ENCODE measurements at regions not wholly inside any gene's neighbourhood (a gene's known extent, or its start where the extent isn't known, plus 50 kb on each side); places are given as distances from the start of the nearest gene placed in this dataset.

DNA sequence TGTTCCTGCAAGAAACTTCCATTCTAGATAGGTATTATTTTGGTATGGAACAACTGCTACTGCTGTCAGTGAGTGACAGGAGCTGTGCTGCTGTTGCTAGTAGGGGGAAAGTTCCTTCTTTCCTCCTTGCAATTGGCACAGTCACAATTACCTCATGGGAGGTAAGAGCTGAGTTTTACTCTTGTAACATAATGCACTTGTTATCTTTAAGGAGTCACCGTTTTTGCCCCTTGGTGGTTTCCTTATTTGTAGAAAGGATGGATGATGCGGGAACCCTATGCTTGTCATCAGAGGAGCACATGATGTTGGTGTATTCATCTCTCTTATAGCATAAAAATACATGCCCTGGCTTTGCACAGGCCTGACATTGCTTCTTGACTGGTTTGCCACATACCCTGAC is 234.7 kb upstream of the NPY start:
- no peak overlapping the region for H3K27ac ChIP-seq
- peaks cover under 1% of the 10 kb centered on the region for H3K27me3 ChIP-seq
- WGBS, 2 donors (ENCODE audit: low coverage in 1 of 2): 65 to 90% methylated on average over 2 of the region's 2 CpGs
- DNase-seq: no peak
- H3K9me3 ChIP-seq: no peaks in the 10 kb centered on the region
- TF ChIP-seq POLR2A (IDR thresholded peaks at IDR 0.05): no peak
- TF ChIP-seq POLR2AphosphoS5 (IDR thresholded peaks at IDR 0.05): no peak
- TF ChIP-seq EP300 (IDR thresholded peaks at IDR 0.05; ENCODE audit: low read depth): no peak
- TF ChIP-seq, protein P1, sequence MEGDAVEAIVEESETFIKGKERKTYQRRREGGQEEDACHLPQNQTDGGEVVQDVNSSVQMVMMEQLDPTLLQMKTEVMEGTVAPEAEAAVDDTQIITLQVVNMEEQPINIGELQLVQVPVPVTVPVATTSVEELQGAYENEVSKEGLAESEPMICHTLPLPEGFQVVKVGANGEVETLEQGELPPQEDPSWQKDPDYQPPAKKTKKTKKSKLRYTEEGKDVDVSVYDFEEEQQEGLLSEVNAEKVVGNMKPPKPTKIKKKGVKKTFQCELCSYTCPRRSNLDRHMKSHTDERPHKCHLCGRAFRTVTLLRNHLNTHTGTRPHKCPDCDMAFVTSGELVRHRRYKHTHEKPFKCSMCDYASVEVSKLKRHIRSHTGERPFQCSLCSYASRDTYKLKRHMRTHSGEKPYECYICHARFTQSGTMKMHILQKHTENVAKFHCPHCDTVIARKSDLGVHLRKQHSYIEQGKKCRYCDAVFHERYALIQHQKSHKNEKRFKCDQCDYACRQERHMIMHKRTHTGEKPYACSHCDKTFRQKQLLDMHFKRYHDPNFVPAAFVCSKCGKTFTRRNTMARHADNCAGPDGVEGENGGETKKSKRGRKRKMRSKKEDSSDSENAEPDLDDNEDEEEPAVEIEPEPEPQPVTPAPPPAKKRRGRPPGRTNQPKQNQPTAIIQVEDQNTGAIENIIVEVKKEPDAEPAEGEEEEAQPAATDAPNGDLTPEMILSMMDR (IDR thresholded peaks at IDR 0.05): no peak
- in situ Hi-C loops (cut with MboI; ENCODE audit: low pct_ligation_motif_present in 1 of 4, low pct_unique_long_range_greater_than_20kb in 1 of 4, low sequenced_read_pairs in 3 of 4): no loop called here
- no peak overlapping the region for H3K4me3 ChIP-seq
- no peaks in the 10 kb centered on the region for H3K36me3 ChIP-seq
- no peaks in the 10 kb centered on the region for H3K4me1 ChIP-seq
- intact Hi-C loops (cut with DNase I; ENCODE audit: low total_unique reads): no loop called here

DNA sequence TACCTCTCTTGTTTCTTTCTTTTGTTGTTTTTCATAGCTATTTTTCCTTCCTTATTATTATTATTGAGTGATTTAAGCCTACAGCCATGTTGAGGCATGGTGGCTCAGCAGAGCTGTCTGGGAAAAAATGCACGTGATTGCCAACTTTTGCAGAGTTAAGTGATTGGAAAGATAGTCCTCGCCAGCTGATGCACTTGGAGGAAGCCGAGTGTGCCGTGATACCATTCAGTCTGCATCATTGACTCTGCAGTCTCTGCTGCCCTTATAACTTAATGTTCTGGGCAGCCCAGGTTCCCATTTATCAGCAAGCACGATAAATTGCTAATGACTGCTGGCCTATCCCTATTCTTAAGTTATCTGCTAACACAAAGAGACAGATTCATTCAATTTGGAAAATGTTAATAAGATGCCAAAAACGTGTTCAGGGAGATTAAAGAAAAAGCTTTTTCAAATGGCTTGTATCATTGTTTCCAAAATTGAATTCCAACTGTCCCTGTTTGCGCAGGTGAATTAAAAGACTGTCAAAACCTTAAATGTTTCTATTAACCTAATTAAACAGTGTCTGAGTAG is 232.9 kb upstream of the NPY start:
- intact Hi-C loops (cut with DNase I; ENCODE audit: low total_unique reads): no loop called here
- Histone ChIP-seq H3K4me3 (no peak overlapping the region), H3K27ac (no peak overlapping the region), H3K27me3 (peaks cover 2% of the 10 kb centered on the region), H3K9me3 (no peaks in the 10 kb centered on the region), H3K36me3 (no peaks in the 10 kb centered on the region), H3K4me1 (no peaks in the 10 kb centered on the region)
- 68 to 75% methylated on average over 3 to 7 of the region's 7 CpGs for WGBS, 2 donors (ENCODE audit: low coverage in 1 of 2)
- in situ Hi-C loops (cut with MboI; ENCODE audit: low pct_ligation_motif_present in 1 of 4, low pct_unique_long_range_greater_than_20kb in 1 of 4, low sequenced_read_pairs in 3 of 4): no loop called here
- TF ChIP-seq EP300 (IDR thresholded peaks at IDR 0.05; ENCODE audit: low read depth): no peak
- TF ChIP-seq POLR2A (IDR thresholded peaks at IDR 0.05): no peak
- TF ChIP-seq, protein P1 (IDR thresholded peaks at IDR 0.05): no peak
- TF ChIP-seq POLR2AphosphoS5 (IDR thresholded peaks at IDR 0.05): no peak
- DNase-seq: no peak

DNA sequence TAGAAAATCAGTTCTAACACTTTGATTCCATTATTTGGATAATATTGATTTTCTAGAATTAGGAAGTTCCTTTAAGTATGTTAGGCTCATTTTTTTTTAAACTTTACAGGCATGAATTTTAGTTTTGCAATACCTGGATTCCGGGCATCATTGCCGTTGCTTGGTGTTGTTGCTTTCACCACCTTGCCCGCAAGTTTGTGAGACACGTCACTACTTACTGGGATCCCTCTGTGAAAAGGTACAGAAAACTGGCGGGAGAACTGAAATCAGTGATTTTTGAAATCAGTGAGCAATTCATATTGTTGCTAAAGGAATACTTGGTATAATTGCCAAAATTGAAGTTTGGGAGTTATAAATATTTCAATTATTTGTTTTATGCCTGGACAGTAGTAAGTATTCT is 232.3 kb upstream of the NPY start:
- no peak for TF ChIP-seq POLR2AphosphoS5 (IDR thresholded peaks at IDR 0.05)
- TF ChIP-seq EP300 (IDR thresholded peaks at IDR 0.05; ENCODE audit: low read depth): no peak
- TF ChIP-seq, protein P1 (IDR thresholded peaks at IDR 0.05): no peak
- TF ChIP-seq POLR2A (IDR thresholded peaks at IDR 0.05): no peak
- Histone ChIP-seq H3K4me1 (no peaks in the 10 kb centered on the region), H3K27ac (no peak overlapping the region), H3K4me3 (no peak overlapping the region), H3K36me3 (no peaks in the 10 kb centered on the region), H3K27me3 (peaks cover 2% of the 10 kb centered on the region), H3K9me3 (no peaks in the 10 kb centered on the region)
- DNase-seq: no peak
- intact Hi-C loops (cut with DNase I; ENCODE audit: low total_unique reads): no loop called here
- WGBS, 2 donors (ENCODE audit: low coverage in 1 of 2): 92 to 100% methylated on average over 5 of the region's 5 CpGs
- in situ Hi-C loops (cut with MboI; ENCODE audit: low pct_ligation_motif_present in 1 of 4, low pct_unique_long_range_greater_than_20kb in 1 of 4, low sequenced_read_pairs in 3 of 4): no loop called here

DNA sequence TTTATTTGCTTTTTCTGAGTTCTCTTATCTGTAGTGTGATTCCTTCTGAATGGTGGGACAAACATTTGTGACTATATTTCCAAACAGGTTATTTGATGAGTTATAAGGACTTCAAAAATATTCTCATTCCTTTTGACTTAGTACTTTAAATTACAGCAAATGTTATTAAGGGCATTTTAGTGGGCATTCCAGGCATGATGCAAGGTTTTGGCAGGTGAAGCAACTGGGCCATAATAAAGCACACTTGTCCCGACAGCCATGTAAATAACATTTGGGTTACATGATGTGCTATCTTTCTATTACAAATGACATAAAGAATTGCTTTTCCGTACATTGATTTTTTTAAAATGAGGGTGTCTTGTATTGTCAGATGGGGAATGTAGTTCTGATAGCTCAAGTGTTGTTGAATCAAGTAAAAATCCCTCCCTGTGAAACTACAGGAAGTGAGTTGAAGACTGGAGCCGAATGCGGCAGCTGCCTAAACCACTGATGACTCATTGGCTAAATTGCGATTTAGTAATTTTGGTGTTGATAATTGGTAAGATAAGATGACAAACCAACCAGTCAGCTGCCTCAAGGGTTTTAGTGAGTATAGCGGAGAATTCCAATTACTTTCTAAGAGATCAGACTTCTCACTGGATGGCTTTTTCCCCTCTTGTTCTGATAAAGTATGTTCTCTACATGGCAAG is 231.3 kb upstream of the NPY start:
- Histone ChIP-seq H3K4me3 (no peak overlapping the region), H3K9me3 (no peaks in the 10 kb centered on the region), H3K36me3 (no peaks in the 10 kb centered on the region), H3K27ac (no peak overlapping the region), H3K27me3 (peaks cover 2% of the 10 kb centered on the region), H3K4me1 (no peaks in the 10 kb centered on the region)
- 38 to 60% methylated on average over 2 to 6 of the region's 6 CpGs for WGBS, 2 donors (ENCODE audit: low coverage in 1 of 2)
- intact Hi-C loops (cut with DNase I; ENCODE audit: low total_unique reads): no loop called here
- DNase-seq: no peak
- in situ Hi-C loops (cut with MboI; ENCODE audit: low pct_ligation_motif_present in 1 of 4, low pct_unique_long_range_greater_than_20kb in 1 of 4, low sequenced_read_pairs in 3 of 4): no loop called here
- TF ChIP-seq POLR2AphosphoS5 (IDR thresholded peaks at IDR 0.05) (no peak), EP300 (IDR thresholded peaks at IDR 0.05; ENCODE audit: low read depth) (no peak), POLR2A (IDR thresholded peaks at IDR 0.05) (no peak)
- TF ChIP-seq, protein P1 (IDR thresholded peaks at IDR 0.05): no peak

All from transverse colon (tissue), 4 donors.